Mammary epithelial cell (primary cell): ENCODE measurements at regions not wholly inside any gene's neighbourhood (a gene's known extent, or its start where the extent isn't known, plus 50 kb on each side); places are given as distances from the start of the nearest gene placed in this dataset.

Source experiments
- EZH2 ChIP-seq: IDR thresholded peaks from 2 replicates; pipeline ENCODE4 v1.6.1; 2012; ENCODE audit warnings: low read length, inconsistent platforms, borderline replicate concordance
- TF ChIP-seq, protein P1 (sequence below), 2 donors: IDR thresholded peaks in 1 of 2; conservative IDR thresholded peaks in 1 of 2; 2 replicates each; pipeline ENCODE4 v1.5.1; 2011 to 2012; ENCODE audit warnings: inconsistent platforms in 2 of 2, low read length in 2 of 2, mild to moderate bottlenecking in 2 of 2, control low read depth in 1 of 2, low read depth in 1 of 2; ENCODE audit not compliant: insufficient read depth in 1 of 2; ENCODE audit errors: extremely low read depth in 1 of 2

DNA sequence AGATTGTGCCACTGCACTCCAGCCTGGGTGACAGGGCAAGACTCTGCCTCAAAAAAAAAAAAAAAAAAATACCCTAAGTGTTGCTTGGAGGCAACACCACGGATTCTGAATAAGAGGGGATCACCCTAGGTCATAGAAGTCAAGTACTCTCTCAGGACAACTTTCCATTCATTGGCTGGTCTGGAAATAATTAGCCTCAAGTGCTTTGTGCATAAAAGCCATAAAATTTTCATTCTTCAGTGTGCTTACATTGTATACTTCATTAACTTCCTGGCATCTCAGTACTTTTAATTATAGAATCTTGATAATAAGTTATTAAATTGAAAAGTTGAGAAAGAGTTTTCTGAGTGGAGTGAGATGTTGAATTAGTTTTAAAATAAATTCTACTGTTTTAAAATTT, 876.1 kb upstream of the FAM98A start:
- TF ChIP-seq, protein P1, sequence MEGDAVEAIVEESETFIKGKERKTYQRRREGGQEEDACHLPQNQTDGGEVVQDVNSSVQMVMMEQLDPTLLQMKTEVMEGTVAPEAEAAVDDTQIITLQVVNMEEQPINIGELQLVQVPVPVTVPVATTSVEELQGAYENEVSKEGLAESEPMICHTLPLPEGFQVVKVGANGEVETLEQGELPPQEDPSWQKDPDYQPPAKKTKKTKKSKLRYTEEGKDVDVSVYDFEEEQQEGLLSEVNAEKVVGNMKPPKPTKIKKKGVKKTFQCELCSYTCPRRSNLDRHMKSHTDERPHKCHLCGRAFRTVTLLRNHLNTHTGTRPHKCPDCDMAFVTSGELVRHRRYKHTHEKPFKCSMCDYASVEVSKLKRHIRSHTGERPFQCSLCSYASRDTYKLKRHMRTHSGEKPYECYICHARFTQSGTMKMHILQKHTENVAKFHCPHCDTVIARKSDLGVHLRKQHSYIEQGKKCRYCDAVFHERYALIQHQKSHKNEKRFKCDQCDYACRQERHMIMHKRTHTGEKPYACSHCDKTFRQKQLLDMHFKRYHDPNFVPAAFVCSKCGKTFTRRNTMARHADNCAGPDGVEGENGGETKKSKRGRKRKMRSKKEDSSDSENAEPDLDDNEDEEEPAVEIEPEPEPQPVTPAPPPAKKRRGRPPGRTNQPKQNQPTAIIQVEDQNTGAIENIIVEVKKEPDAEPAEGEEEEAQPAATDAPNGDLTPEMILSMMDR (conservative IDR thresholded peaks at IDR 0.05 in 1 of 2, IDR thresholded peaks at IDR 0.05 in 1 of 2; ENCODE audit: extremely low read depth in 1 of 2, insufficient read depth in 1 of 2, low read depth in 1 of 2, low read length in 2 of 2) = no peak
- no peak for TF ChIP-seq EZH2
